ENCODE measurements at regions not wholly inside any gene's neighbourhood (a gene's known extent, or its start where the extent isn't known, plus 50 kb on each side); places are given as distances from the start of the nearest gene placed in this dataset.

DNA sequence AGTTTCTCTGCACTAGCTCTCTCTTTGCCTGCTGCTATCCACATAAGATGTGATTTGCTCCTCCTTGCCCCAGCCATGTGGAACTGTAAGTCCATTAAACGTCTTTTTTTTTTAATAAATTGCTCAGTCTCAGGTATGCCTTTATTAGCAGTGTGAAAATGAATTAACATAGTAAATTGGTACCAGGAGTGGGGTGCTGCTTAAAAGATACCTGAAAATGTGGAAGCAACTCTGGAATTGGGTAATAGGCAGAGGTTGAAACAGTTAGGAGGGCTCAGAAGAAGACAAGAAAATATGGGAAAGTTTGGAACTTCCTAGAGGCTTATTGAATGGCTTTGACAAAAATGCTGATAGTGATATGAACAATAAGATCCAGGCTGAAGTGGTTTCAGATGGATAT, 159.8 kb downstream of the FSCB start:
- ATAC-seq = no peak

GRCh38 chr14:44341116-44341515, 166.0 kb downstream of the FSCB start:
- TF ChIP-seq ZNF8 (CRISPR knock-in tag; IDR thresholded peaks at IDR 0.05) (no peak), CSRNP3 (CRISPR knock-in tag; IDR thresholded peaks at IDR 0.05) (no peak), OSR1 (CRISPR knock-in tag; IDR thresholded peaks at IDR 0.05) (no peak), ZNF565 (CRISPR knock-in tag; conservative IDR thresholded peaks at IDR 0.05; ENCODE audit: low read depth) (no peak), CSDC2 (CRISPR knock-in tag; IDR thresholded peaks at IDR 0.05) (no peak), GLIS3 (CRISPR knock-in tag; IDR thresholded peaks at IDR 0.05) (no peak), PPARA (CRISPR knock-in tag; IDR thresholded peaks at IDR 0.05; ENCODE audit: borderline replicate concordance) (no peak), ESRRG (CRISPR knock-in tag; IDR thresholded peaks at IDR 0.05) (no peak), TSHZ2 (CRISPR knock-in tag; IDR thresholded peaks at IDR 0.05) (no peak), TOX (CRISPR knock-in tag; IDR thresholded peaks at IDR 0.05; ENCODE audit: borderline replicate concordance) (no peak), BACH2 (CRISPR knock-in tag; IDR thresholded peaks at IDR 0.05; ENCODE audit: borderline replicate concordance) (no peak), CREB5 (CRISPR knock-in tag; IDR thresholded peaks at IDR 0.05; ENCODE audit: low read depth) (no peak), ISL1 (CRISPR knock-in tag; IDR thresholded peaks at IDR 0.05) (no peak), RARB (CRISPR knock-in tag; IDR thresholded peaks at IDR 0.05) (no peak), ZNF70 (CRISPR knock-in tag; IDR thresholded peaks at IDR 0.05) (no peak)
- TF ChIP-seq, protein P1, sequence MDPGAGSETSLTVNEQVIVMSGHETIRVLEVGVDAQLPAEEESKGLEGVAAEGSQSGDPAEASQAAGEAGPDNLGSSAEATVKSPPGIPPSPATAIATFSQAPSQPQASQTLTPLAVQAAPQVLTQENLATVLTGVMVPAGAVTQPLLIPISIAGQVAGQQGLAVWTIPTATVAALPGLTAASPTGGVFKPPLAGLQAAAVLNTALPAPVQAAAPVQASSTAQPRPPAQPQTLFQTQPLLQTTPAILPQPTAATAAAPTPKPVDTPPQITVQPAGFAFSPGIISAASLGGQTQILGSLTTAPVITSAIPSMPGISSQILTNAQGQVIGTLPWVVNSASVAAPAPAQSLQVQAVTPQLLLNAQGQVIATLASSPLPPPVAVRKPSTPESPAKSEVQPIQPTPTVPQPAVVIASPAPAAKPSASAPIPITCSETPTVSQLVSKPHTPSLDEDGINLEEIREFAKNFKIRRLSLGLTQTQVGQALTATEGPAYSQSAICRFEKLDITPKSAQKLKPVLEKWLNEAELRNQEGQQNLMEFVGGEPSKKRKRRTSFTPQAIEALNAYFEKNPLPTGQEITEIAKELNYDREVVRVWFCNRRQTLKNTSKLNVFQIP (CRISPR knock-in tag; IDR thresholded peaks at IDR 0.05; ENCODE audit: borderline replicate concordance, low read depth) = no peak
- TF ChIP-seq, protein P2, sequence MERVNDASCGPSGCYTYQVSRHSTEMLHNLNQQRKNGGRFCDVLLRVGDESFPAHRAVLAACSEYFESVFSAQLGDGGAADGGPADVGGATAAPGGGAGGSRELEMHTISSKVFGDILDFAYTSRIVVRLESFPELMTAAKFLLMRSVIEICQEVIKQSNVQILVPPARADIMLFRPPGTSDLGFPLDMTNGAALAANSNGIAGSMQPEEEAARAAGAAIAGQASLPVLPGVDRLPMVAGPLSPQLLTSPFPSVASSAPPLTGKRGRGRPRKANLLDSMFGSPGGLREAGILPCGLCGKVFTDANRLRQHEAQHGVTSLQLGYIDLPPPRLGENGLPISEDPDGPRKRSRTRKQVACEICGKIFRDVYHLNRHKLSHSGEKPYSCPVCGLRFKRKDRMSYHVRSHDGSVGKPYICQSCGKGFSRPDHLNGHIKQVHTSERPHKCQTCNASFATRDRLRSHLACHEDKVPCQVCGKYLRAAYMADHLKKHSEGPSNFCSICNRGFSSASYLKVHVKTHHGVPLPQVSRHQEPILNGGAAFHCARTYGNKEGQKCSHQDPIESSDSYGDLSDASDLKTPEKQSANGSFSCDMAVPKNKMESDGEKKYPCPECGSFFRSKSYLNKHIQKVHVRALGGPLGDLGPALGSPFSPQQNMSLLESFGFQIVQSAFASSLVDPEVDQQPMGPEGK (CRISPR knock-in tag; IDR thresholded peaks at IDR 0.05; ENCODE audit: borderline replicate concordance) = no peak
- ATAC-seq = no peak

More for the DNA sequence above, 159.8 kb downstream of the FSCB start:
- TF ChIP-seq ZFP3 (CRISPR knock-in tag; IDR thresholded peaks at IDR 0.05) = no peak
- no peak for TF ChIP-seq ESRRG (CRISPR knock-in tag; IDR thresholded peaks at IDR 0.05)
- no peak for TF ChIP-seq TOX (CRISPR knock-in tag; IDR thresholded peaks at IDR 0.05; ENCODE audit: borderline replicate concordance)
- TF ChIP-seq SNAI2 (CRISPR knock-in tag; IDR thresholded peaks at IDR 0.05) = no peak
- no peak for TF ChIP-seq TCF4 (CRISPR knock-in tag; IDR thresholded peaks at IDR 0.05; ENCODE audit: borderline replicate concordance)
- no peak for TF ChIP-seq PPARA (CRISPR knock-in tag; IDR thresholded peaks at IDR 0.05; ENCODE audit: borderline replicate concordance)
- no peak for TF ChIP-seq ZNF565 (CRISPR knock-in tag; conservative IDR thresholded peaks at IDR 0.05; ENCODE audit: low read depth)
- TF ChIP-seq ZFP30 (CRISPR knock-in tag; IDR thresholded peaks at IDR 0.05) = no peak
- no peak for TF ChIP-seq ARNTL (CRISPR knock-in tag; IDR thresholded peaks at IDR 0.05; ENCODE audit: borderline replicate concordance, low read depth)
- no peak for TF ChIP-seq BACH2 (CRISPR knock-in tag; IDR thresholded peaks at IDR 0.05; ENCODE audit: borderline replicate concordance)
- no peak for TF ChIP-seq CSRNP3 (CRISPR knock-in tag; IDR thresholded peaks at IDR 0.05)
- no peak for TF ChIP-seq RARB (CRISPR knock-in tag; IDR thresholded peaks at IDR 0.05)
